SU-DHL-6 (cell line): ENCODE measurements at regions not wholly inside any gene's neighbourhood (a gene's known extent, or its start where the extent isn't known, plus 50 kb on each side); places are given as distances from the start of the nearest gene placed in this dataset.
"Not testable (repeated sequence)": the region's sequence is repeated elsewhere in the genome, so short reads cannot be mapped to it uniquely, and the experiment has no call there.

Experiments
- H2AFZ ChIP-seq: fragments of 200-600 bp; sonication (generic); 2 replicates; pipeline ENCODE4 v1.6.1; 2014; ENCODE audit warnings: low read depth, mild to moderate bottlenecking, moderate library complexity, mixed read lengths, antibody characterized with exemption, low read length; ENCODE audit not compliant: severe bottlenecking
- H3F3A ChIP-seq: fragments of 200-600 bp; shearing (Covaris generic); 2 replicates; pipeline ENCODE4 v1.6.0; 2016; ENCODE audit warnings: antibody characterized with exemption, mild to moderate bottlenecking; ENCODE audit not compliant: insufficient read depth
- H3K27ac ChIP-seq: fragments of 200-600 bp; sonication (generic); 2 replicates; pipeline ENCODE4 v1.5.1; 2016; ENCODE audit warnings: low read depth, mild to moderate bottlenecking, low read length, moderate library complexity, mixed read lengths
- H3K27me3 ChIP-seq: fragments of 200-600 bp; sonication (generic), shearing (Covaris generic); 2 replicates; pipeline ENCODE4 v1.6.0; 2014; ENCODE audit warnings: mild to moderate bottlenecking, low read length
- H3K36me3 ChIP-seq: fragments of 200-600 bp; sonication (generic); 2 replicates; pipeline ENCODE4 v1.6.1; 2014; ENCODE audit warnings: mild to moderate bottlenecking, low read length, mixed read lengths
- H3K4me2 ChIP-seq: fragments of 300-600, 200-600 bp; shearing (Covaris generic), sonication (generic); 2 replicates; pipeline ENCODE4 v1.6.0; 2014; ENCODE audit warnings: low read length, low read depth, mild to moderate bottlenecking; ENCODE audit not compliant: poor library complexity, severe bottlenecking
- H3K4me3 ChIP-seq: fragments of 200-600 bp; sonication (generic); 2 replicates; pipeline ENCODE4 v1.5.1; 2014; ENCODE audit warnings: antibody characterized with exemption, low read length, mild to moderate bottlenecking, mixed read lengths; ENCODE audit not compliant: insufficient read depth, poor library complexity, severe bottlenecking
- H3K79me2 ChIP-seq: fragments of 200-600 bp; sonication (generic); 2 replicates; pipeline ENCODE4 v1.6.1; 2014; ENCODE audit warnings: mild to moderate bottlenecking, low read length, moderate library complexity; ENCODE audit not compliant: insufficient read depth
- H3K9ac ChIP-seq: fragments of 200-600 bp; sonication (generic); 2 replicates; pipeline ENCODE4 v1.7.0; 2014; ENCODE audit warnings: mild to moderate bottlenecking, low read length
- H3K9me2 ChIP-seq: fragments of 200-600 bp; sonication (generic); replicated peaks from 2 replicates; pipeline ENCODE4 v1.6.1; 2014; ENCODE audit warnings: low read length; ENCODE audit not compliant: insufficient read depth
- H3K9me3 ChIP-seq: fragments of 200-600 bp; sonication (generic); 2 replicates; pipeline ENCODE4 v1.6.1; 2014; ENCODE audit warnings: low read length, mixed read lengths; ENCODE audit not compliant: insufficient read depth
- H4K20me1 ChIP-seq: fragments of 200-600 bp; sonication (generic); 2 replicates; pipeline ENCODE4 v1.6.1; 2014; ENCODE audit warnings: low read depth, mild to moderate bottlenecking, antibody characterized with exemption, low read length, moderate library complexity, mixed read lengths

DNA sequence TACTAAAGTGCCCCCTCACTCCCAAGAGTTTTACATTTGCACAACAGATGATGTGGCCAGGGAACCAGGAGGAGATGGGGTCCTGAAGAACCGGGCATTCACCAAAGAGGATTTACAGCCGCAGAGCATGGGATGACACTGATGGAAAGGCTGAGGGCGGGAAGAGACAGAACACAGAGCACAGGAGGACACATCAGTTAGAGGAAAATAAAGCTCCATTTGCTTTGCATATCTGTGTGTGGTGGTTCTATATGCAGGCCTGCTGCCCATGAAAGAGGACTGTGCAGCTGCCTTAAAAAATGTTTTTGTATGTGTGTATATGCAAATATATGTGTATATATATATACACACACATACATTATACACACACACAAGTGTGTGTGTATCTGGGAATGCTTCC is 320.8 kb upstream of the CHRNA7 start:
- H3K27me3 ChIP-seq, H3K9me2 ChIP-seq, H3K9me3 ChIP-seq, H3K9ac ChIP-seq, H3K4me2 ChIP-seq, H2AFZ ChIP-seq, H3K27ac ChIP-seq, H3K79me2 ChIP-seq, H3K4me3 ChIP-seq, H4K20me1 ChIP-seq, H3F3A ChIP-seq, H3K36me3 ChIP-seq: not testable (repeated sequence)

DNA sequence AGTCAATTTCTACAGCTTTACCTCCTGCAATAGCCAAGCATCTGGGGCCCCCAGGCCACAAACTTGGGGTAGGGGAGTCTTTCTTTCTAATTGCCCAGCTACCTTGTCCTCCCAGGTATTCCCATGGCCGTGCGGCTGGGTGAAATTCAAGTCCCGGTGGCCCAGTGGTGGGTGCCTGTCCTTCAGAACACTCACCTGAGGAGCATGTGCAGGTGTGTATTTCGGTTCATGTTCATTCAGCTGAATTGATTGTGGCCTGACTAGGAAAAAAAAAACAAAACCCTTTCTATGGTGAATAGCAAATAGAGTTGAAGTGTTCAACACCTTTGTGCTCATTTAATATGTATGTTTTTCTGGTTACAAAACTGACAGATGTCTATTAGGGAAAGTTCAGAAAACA is 319.5 kb upstream of the CHRNA7 start:
- not testable (repeated sequence) for H3K79me2 ChIP-seq, H3K4me2 ChIP-seq, H3K9ac ChIP-seq, H3K9me3 ChIP-seq, H3K4me3 ChIP-seq, H3K9me2 ChIP-seq, H4K20me1 ChIP-seq, H2AFZ ChIP-seq, H3K36me3 ChIP-seq, H3K27ac ChIP-seq, H3K27me3 ChIP-seq, H3F3A ChIP-seq

DNA sequence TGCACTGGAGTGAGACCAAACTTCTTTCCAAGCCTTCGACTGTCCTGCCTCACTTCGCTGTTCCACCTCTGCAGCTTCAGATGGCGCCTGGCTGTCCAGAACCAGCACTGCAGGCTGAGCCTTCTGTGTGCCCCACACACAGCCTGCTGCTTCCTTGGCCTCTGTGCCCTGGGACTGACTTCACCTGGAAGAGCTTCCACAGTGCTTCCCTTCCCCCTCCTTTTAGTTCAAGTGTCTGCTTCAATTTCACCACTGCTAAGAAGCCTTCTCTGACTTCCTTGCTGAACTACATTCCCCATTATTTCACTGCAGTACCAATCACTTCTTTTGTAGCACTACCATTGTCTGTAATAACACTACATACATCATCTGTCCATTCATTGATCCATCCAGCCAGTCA is 315.1 kb upstream of the CHRNA7 start:
- H3K9me3 ChIP-seq, H4K20me1 ChIP-seq, H3K9me2 ChIP-seq, H3K27ac ChIP-seq, H3K4me3 ChIP-seq, H3K9ac ChIP-seq, H3K79me2 ChIP-seq, H3K27me3 ChIP-seq, H2AFZ ChIP-seq, H3K4me2 ChIP-seq, H3F3A ChIP-seq, H3K36me3 ChIP-seq: not testable (repeated sequence)

DNA sequence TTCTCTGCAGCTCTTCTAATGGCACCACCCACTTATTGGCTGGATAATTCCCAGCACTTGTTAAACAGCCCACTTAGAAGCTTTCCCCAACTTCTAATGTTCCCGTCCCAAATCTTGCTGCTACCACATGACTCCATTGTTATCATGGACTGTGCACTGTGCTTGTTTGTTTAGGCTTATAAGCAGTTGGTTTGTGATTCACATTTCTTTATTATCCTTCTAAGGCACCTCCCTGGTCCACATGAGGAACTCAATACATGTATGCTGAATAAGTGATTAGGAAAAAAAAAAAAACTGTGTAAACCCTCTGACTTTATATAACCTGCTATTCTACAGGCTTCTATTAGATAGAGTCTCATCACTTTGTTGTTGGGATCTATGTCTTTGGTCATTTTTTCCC is 311.7 kb upstream of the CHRNA7 start:
- not testable (repeated sequence) for H3K36me3 ChIP-seq, H4K20me1 ChIP-seq, H3K4me3 ChIP-seq, H3K27ac ChIP-seq, H3K9ac ChIP-seq, H3K79me2 ChIP-seq, H3K9me2 ChIP-seq, H2AFZ ChIP-seq, H3F3A ChIP-seq, H3K4me2 ChIP-seq, H3K9me3 ChIP-seq, H3K27me3 ChIP-seq

DNA sequence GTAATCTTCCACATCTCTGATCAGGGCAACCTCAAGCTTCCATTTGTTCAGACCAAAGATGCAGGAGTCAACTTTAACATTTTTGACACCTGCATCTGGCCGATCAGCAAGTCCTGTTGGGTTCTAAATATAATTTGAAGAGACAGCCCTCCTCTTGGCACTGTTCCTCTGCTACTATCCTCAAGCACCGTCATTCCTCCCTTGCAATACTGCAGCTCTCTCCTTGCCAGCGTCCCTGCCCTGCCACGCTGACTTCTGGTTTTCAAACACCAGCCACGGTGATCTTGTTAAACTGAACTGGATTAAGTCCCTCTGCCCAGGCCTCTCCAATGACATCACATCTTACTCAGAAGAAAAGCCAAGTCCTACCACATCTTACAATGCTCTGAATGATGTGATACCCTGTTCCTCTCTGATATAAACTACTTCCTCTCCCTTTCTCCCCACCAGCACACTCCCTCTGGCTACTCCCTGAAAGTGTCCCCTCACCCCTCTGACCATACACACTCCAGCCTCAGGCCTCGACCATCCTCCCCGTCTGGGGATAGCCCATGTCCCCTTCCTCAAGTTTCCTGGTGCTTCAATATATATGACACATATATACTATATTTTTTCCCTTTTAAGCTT is 310.8 kb upstream of the CHRNA7 start:
- not testable (repeated sequence) for H2AFZ ChIP-seq, H3K4me3 ChIP-seq, H3K27me3 ChIP-seq, H4K20me1 ChIP-seq, H3F3A ChIP-seq, H3K9me3 ChIP-seq, H3K79me2 ChIP-seq, H3K9ac ChIP-seq, H3K36me3 ChIP-seq, H3K27ac ChIP-seq, H3K9me2 ChIP-seq, H3K4me2 ChIP-seq

DNA sequence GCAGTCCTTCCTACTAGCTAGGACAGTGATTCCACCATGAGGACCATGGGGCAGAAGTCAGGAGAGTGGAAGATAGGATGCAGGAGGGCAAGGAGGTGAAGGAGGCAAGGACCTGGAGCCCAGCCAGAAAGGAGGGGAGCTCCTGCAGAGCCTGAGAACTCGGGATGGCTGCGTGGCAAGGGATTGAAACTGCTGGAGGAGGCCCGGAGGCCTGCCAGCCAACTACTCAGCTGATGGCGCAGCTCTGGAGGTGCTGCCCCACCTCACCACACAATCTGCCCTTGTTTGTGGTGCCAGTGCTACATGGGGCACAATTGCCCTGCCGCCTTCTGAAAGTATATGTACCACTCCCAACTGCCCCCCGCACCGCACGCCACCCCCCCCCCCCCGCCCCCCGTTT is 307.3 kb upstream of the CHRNA7 start:
- H3K9ac ChIP-seq, H4K20me1 ChIP-seq, H2AFZ ChIP-seq, H3K27me3 ChIP-seq, H3K36me3 ChIP-seq, H3K27ac ChIP-seq, H3K4me2 ChIP-seq, H3K9me3 ChIP-seq, H3K79me2 ChIP-seq, H3F3A ChIP-seq, H3K4me3 ChIP-seq, H3K9me2 ChIP-seq: not testable (repeated sequence)

DNA sequence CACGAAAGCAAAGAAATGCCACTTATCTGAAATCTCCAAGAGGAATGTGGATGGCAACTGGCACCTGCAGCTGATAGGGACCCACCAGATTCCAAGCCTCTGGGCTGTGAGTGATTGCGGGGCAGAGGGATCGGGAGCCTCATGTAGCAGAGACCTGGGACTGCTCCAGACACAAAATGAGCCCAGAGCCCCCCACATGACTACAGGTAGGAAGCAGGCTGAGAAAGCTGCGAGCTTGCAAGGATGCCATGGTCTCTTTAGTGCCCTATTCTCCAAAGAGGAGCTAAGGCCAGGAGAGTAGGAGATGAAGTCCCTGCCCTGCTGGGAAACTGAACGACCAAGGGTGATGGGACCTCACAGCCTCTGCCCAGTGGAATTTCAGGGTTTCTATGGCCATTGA is 305.4 kb upstream of the CHRNA7 start:
- not testable (repeated sequence) for H3K27me3 ChIP-seq, H3K4me3 ChIP-seq, H3K9me2 ChIP-seq, H3K36me3 ChIP-seq, H3K4me2 ChIP-seq, H3K9ac ChIP-seq, H2AFZ ChIP-seq, H3K27ac ChIP-seq, H3F3A ChIP-seq, H3K79me2 ChIP-seq, H3K9me3 ChIP-seq, H4K20me1 ChIP-seq

DNA sequence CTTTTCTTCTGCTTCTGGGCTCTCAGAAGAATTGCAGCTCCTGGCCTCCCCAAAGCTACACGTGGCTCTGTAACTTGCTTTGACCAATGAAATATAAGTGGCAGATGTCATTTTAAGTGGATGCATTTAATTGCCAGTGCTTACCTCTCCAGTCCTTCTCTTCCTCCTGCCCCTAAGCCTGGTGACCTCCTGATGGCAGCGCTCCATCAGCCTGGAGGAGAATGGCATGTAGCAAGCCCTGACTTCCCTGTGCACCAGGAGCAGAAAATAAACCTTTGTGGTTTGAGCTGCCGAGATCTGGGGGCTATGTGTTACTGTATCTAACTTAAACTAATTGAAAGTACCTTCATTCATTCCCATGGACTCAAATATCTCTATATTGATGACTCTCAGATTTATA is 304.7 kb upstream of the CHRNA7 start:
- H3K9ac ChIP-seq, H3K9me2 ChIP-seq, H3K27me3 ChIP-seq, H3K4me2 ChIP-seq, H3K79me2 ChIP-seq, H3K36me3 ChIP-seq, H3K4me3 ChIP-seq, H2AFZ ChIP-seq, H3F3A ChIP-seq, H3K27ac ChIP-seq, H4K20me1 ChIP-seq, H3K9me3 ChIP-seq: not testable (repeated sequence)
